GM06990 (cell line): ENCODE measurements at regions not wholly inside any gene's neighbourhood (a gene's known extent, or its start where the extent isn't known, plus 50 kb on each side); places are given as distances from the start of the nearest gene placed in this dataset.

Experiments used
- DNase-seq: peaks from one replicate; pipeline ENCODE4 v3.0.0-alpha.2; 2011; ENCODE audit not compliant: insufficient read length; ENCODE audit errors: extremely low read depth
- H3K27me3 ChIP-seq: replicated peaks from 2 replicates; pipeline ENCODE4 v1.6.0; 2011; ENCODE audit warnings: low read length; ENCODE audit not compliant: control insufficient read depth, insufficient read depth
- H3K36me3 ChIP-seq: 2 replicates; pipeline ENCODE4 v1.5.1; 2011; ENCODE audit warnings: low read length; ENCODE audit not compliant: control insufficient read depth, insufficient read depth
- H3K4me3 ChIP-seq: replicated peaks from 2 replicates; pipeline ENCODE4 v1.5.1; 2011; ENCODE audit warnings: low read depth, mild to moderate bottlenecking, control low read depth, low read length
- CTCF ChIP-seq: IDR thresholded peaks from 2 replicates; pipeline ENCODE4 v1.5.1; 2011; ENCODE audit warnings: low read length, control low read depth, mild to moderate bottlenecking, inconsistent platforms; ENCODE audit not compliant: insufficient read depth, poor library complexity, severe bottlenecking

- no peak for DNase-seq
- Histone ChIP-seq H3K36me3 (no peaks in the 10 kb centered on the region), H3K4me3 (no peak overlapping the region), H3K27me3 (no peaks in the 10 kb centered on the region; the same call in 1 of the 2 replicates)
- no peak for TF ChIP-seq CTCF
These were observed 143.6 kb downstream of the ADAMTS15 start for GRCh38 chr11:130592056-130592455.

- H3K36me3 ChIP-seq = no peaks in the 10 kb centered on the region
- no peak for DNase-seq
- no peak for TF ChIP-seq CTCF
These were observed 144.6 kb downstream of the ADAMTS15 start for GRCh38 chr11:130593064-130593463.

GRCh38 chr11:130598433-130598832 is 150.0 kb downstream of the ADAMTS15 start:
- DNase-seq = no peak
- Histone ChIP-seq H3K36me3 (no peaks in the 10 kb centered on the region), H3K27me3 (peaks cover 1% of the 10 kb centered on the region; the same call in 1 of the 2 replicates), H3K4me3 (no peak overlapping the region)
- TF ChIP-seq CTCF = no peak

More at GRCh38 chr11:130593064-130593463, 144.6 kb downstream of the ADAMTS15 start:
- H3K27me3 ChIP-seq = peaks cover 1% of the 10 kb centered on the region; the same call in 1 of the 2 replicates
- H3K4me3 ChIP-seq = no peak overlapping the region

- H3K4me3 ChIP-seq = no peak overlapping the region
- TF ChIP-seq CTCF = no peak
- no peak for DNase-seq
- no peaks in the 10 kb centered on the region for H3K36me3 ChIP-seq
- peaks cover 1% of the 10 kb centered on the region; the same call in 1 of the 2 replicates for H3K27me3 ChIP-seq
These were observed 150.7 kb downstream of the ADAMTS15 start for GRCh38 chr11:130599073-130599654.

GRCh38 chr11:130600139-130600538 is 151.7 kb downstream of the ADAMTS15 start:
- no peaks in the 10 kb centered on the region for H3K36me3 ChIP-seq
- H3K4me3 ChIP-seq = no peak overlapping the region
- TF ChIP-seq CTCF = no peak
- H3K27me3 ChIP-seq = peaks cover 1% of the 10 kb centered on the region; the same call in 1 of the 2 replicates
- DNase-seq = no peak
